ENCODE measurements at regions not wholly inside any gene's neighbourhood (a gene's known extent, or its start where the extent isn't known, plus 50 kb on each side); places are given as distances from the start of the nearest gene placed in this dataset.

DNA sequence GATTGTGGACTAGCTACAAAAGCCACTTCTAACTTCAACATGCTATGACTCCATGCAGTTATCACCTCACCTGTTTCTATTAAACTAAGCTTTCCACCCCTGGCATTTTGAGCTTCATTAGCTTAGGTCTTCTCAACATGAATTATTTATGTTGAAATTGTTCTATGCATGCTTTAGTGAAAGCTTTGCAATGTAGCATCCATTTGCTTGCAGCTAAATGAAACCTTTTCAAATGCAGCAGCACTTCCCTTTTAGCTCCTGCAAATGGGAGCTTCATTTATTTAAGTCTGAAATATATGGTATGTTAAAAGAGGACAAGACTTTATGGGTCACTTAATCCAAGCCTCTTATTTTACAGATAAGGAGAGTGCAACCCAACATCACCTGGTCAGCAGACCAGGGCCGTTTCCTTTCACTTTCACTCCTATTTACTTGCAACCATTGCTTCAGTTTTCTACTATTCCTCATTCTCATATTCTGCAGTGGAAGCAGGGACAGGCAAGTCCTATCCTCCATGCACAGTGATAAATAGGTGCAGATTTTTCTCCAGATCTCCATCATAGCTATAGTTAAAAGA, 56.4 kb upstream of the SAMSN1 start:
- TF ChIP-seq CTCF (conservative IDR thresholded peaks at IDR 0.05 in 1 of 2, IDR thresholded peaks at IDR 0.05 in 1 of 2; ENCODE audit: low read depth in 1 of 2, low read length in 2 of 2) (no peak), EZH2 (IDR thresholded peaks at IDR 0.05; ENCODE audit: low read length, missing control alignments) (no peak)

Data from fibroblast of lung (primary cell).